ENCODE measurements at regions not wholly inside any gene's neighbourhood (a gene's known extent, or its start where the extent isn't known, plus 50 kb on each side); places are given as distances from the start of the nearest gene placed in this dataset.

DNA sequence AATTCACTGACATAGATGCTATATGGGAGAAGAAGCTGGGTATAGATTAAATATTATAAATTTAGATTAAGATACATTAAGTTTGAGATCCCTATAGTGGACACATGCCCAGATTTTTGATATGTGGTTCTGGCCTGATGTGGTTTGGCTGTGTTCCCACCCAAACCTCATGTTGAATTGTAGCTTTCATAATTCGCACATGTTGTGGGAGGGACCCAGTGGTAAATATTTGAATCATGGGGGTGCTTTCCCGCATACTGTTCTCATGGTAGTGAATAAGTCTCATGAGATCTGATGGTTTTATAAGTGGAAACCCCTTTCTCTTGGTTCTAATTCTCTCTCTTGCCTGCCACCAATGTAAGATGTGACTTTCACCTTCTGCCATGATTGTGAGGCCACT, 189.4 kb upstream of the CD96 start:
- H3K27ac ChIP-seq = no peak overlapping the region
- TF ChIP-seq, protein P1, sequence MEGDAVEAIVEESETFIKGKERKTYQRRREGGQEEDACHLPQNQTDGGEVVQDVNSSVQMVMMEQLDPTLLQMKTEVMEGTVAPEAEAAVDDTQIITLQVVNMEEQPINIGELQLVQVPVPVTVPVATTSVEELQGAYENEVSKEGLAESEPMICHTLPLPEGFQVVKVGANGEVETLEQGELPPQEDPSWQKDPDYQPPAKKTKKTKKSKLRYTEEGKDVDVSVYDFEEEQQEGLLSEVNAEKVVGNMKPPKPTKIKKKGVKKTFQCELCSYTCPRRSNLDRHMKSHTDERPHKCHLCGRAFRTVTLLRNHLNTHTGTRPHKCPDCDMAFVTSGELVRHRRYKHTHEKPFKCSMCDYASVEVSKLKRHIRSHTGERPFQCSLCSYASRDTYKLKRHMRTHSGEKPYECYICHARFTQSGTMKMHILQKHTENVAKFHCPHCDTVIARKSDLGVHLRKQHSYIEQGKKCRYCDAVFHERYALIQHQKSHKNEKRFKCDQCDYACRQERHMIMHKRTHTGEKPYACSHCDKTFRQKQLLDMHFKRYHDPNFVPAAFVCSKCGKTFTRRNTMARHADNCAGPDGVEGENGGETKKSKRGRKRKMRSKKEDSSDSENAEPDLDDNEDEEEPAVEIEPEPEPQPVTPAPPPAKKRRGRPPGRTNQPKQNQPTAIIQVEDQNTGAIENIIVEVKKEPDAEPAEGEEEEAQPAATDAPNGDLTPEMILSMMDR (conservative IDR thresholded peaks at IDR 0.05) = no peak
- TF ChIP-seq ZFX (IDR thresholded peaks at IDR 0.05) = no peak

DNA sequence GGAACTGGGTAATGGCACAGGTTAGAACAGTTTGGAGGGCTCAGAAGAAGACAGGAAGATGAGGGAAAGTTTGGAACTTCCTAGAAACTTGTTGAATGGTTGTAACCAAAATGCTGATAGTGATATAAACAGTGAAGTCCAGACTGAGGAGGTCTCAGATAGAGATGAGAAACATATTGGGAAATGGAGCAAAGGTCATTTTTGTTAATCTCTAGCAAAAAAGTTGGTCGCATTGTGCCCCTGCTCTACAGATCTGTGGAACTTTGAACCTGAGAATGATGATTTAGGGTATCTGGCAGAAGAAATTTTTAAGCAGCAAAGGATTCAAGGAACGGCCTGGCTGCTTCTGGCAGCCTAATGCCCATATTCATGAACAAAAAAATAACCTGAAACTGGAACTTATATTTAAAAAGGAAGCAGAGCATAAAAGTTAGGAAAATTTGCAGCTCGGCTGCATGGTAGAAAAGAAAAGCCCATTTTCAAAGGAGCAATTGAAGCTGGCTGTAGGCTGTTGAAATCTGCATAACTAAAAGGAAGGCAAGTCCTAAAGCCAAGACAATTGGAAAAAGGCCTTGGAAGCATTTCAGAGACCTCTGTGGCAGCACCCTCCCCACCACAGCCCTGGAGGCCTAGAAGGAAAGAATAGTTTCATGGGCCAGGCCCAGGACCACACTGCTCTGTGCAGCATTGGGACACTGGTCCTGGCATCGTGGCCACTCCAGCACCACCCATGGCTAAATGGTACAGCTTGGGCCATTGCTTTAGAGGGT, 182.6 kb upstream of the CD96 start:
- TF ChIP-seq ZFX (IDR thresholded peaks at IDR 0.05) = no peak
- TF ChIP-seq, protein P1 (conservative IDR thresholded peaks at IDR 0.05) = no peak

DNA sequence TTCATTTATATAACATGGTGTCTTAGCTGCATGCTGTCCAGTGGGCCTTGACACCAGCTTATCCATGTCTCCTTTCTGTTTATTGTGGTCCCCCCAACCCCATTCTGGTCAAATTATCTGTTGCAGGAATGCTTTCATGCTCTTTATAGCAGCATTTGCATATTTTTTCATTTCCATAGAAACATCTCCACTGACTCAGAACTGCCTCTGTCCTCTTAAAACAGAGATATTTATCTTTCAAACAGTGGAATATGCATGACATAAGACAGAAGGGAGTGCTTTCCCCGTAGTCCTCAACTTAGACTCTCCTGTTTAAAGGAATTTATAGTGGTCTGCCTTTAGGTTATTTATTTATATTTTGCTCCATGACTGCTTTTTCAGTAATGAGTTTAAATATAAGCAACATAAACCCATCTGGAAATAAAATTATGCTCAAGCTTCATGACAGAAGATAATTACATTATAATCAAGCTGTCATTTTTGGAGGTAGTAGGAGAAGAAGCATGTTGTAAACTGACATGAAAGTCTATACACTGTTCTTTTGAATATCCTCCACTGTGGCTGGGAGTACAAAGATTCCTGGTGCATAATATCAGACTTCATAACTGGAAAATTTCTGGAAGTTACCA, 179.5 kb upstream of the CD96 start:
- H3K27ac ChIP-seq = no peak overlapping the region
- TF ChIP-seq ZFX (IDR thresholded peaks at IDR 0.05) = no peak
- TF ChIP-seq, protein P1 (conservative IDR thresholded peaks at IDR 0.05) = no peak

More for the DNA sequence above, 182.6 kb upstream of the CD96 start:
- H3K27ac ChIP-seq = no peak overlapping the region

DNA sequence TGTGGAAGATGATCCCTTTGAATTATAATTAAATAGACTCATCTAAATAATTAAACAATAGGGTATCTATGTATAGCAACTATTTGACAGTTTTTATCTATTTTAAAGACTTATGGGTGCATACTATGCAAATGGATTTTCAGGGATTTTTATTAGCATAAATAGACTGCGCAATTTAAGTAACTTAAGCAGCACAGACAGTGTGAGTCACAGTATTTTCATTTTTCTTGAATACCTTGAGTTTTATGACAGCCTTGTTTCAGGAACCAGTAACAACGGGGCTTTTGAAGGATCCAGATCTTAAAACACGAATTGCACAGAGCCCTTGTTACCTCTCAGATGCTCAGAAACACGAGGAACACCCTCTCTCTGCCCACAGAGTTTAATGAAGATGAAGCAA, 175.5 kb upstream of the CD96 start:
- TF ChIP-seq, protein P1 (conservative IDR thresholded peaks at IDR 0.05) = no peak
- TF ChIP-seq ZFX (IDR thresholded peaks at IDR 0.05) = no peak
- no peak overlapping the region for H3K27ac ChIP-seq

DNA sequence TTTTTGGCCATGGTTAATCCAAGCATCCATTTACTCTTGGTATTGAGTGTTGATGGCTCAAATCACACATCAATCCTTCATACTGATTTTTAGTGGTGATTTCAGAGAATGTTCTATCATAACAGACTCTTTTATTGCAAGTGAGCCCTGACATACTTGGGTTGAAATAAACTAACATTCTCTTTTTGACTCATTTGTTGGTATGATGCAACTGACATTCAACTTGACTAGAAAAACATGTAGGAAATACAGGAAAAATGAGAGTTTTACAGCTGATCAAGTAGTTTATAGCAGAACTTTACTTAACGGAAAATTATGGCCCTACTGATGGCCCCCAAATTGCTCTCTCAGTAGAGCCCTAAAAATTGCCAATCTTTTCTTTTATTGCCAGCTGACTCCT, 173.9 kb upstream of the CD96 start:
- no peak overlapping the region for H3K27ac ChIP-seq
- TF ChIP-seq, protein P1 (conservative IDR thresholded peaks at IDR 0.05) = no peak
- TF ChIP-seq ZFX (IDR thresholded peaks at IDR 0.05) = no peak

DNA sequence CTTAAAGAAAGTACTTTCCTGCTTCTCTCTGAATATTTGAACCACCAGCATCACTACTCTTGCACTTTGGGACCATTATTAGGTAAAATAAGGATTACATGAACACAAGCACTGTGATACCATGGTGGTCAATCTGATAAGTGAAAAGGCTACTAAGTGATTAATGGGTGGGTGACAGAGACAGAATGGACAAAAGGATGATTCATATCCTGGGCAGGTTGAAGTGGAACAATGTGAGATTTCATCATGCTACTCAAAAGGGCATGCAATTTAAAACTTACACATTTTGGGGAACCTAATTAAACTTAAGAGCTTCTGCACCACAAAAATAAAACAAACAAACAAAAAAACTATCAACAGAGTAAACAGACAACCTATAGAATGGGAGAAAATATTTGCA, 172.0 kb upstream of the CD96 start:
- no peak for TF ChIP-seq ZFX (IDR thresholded peaks at IDR 0.05)
- TF ChIP-seq, protein P1 (conservative IDR thresholded peaks at IDR 0.05) = no peak
- no peak overlapping the region for H3K27ac ChIP-seq

DNA sequence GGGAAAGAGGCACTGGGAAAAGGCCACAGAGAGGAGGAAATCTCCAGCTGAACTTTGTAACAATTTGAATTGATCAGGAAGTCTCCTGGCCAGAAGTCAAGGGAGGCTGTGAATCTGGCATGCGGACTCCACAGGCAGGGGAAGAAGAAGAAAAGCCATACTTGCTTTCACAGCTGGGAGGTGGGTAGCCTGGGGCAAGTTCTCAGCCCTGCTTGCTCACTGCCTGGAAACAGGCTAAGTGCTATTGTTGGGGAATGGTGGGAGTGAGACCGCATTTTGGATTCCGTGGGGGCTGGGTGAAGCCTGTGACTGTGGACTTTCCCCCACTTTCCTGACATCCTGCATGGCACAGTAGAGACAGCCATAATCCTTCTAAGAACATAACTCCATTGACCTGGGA, 168.8 kb upstream of the CD96 start:
- no peak overlapping the region for H3K27ac ChIP-seq
- TF ChIP-seq, protein P1 (conservative IDR thresholded peaks at IDR 0.05) = no peak
- no peak for TF ChIP-seq ZFX (IDR thresholded peaks at IDR 0.05)
